ENCODE measurements at regions not wholly inside any gene's neighbourhood (a gene's known extent, or its start where the extent isn't known, plus 50 kb on each side); places are given as distances from the start of the nearest gene placed in this dataset.

DNA sequence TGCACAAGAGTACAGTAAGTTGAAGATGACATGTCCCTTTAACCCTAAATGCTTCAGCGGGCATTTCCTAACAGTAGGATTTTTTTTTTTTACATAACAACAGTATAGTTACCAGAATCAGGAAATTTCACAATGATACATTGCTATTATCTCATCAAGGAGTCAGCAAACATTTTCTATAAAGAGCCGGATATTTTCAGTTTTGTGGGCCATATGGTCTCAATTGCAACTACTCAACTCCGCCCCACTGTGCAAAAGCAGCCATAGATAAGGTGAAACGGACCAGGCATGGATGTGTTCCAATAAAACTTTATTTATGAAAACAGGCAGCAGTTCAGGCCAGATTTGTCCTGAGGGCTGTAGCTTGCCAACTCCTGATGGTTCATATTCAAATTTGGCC lies 130.6 kb downstream of the SMAD6 start:
- no TSS peak for BruUV-seq (replicated peaks)
- peaks cover 6% of the 10 kb centered on the region for H3K4me1 Mint-ChIP-seq (ENCODE audit: low read depth, unreplicated experiment)

DNA sequence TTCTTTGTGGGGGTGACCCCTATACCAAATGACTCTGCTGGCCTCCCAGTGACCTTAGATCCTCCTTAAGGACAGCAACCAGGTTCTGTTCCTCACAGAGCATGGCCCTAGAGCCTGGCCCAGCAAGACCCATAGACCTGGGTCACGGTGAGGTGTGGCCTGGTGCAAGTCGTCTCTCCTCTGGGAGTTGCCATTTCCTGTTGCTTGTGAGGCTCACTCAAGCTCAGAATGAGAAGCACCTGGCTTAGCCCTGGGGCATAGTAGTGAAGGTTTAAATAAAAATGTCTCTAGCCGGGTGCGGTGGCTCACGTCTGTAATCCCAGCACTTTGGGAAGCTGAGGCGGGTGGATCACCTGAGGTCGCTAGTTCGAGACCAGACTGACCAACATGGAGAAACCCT lies 131.3 kb downstream of the SMAD6 start:
- no peaks in the 10 kb centered on the region for H3K27me3 Mint-ChIP-seq (ENCODE audit: insufficient read depth, unreplicated experiment)
- H3K36me3 ChIP-seq (ENCODE audit: control insufficient read depth, insufficient read depth, low read length): no peaks in the 10 kb centered on the region
- no peak overlapping the region for H3K4me3 Mint-ChIP-seq (ENCODE audit: unreplicated experiment)
- CTCF ChIA-PET: no interaction called here
- POLR2A ChIA-PET: no interaction called here
- H3K36me3 Mint-ChIP-seq (ENCODE audit: insufficient read depth, unreplicated experiment): no peaks in the 10 kb centered on the region
- no TSS peak for BruUV-seq (replicated peaks)
- intact Hi-C loops (cut with micrococcal nuclease; ENCODE audit: unreplicated experiment): no loop called here
- H3K4me3 ChIP-seq (ENCODE audit: low read depth, low read length): no peak overlapping the region
- H3K9me3 Mint-ChIP-seq (ENCODE audit: unreplicated experiment): no peaks in the 10 kb centered on the region
- H3K4me1 Mint-ChIP-seq (ENCODE audit: low read depth, unreplicated experiment): peaks cover 6% of the 10 kb centered on the region
- TF ChIP-seq, protein P1, sequence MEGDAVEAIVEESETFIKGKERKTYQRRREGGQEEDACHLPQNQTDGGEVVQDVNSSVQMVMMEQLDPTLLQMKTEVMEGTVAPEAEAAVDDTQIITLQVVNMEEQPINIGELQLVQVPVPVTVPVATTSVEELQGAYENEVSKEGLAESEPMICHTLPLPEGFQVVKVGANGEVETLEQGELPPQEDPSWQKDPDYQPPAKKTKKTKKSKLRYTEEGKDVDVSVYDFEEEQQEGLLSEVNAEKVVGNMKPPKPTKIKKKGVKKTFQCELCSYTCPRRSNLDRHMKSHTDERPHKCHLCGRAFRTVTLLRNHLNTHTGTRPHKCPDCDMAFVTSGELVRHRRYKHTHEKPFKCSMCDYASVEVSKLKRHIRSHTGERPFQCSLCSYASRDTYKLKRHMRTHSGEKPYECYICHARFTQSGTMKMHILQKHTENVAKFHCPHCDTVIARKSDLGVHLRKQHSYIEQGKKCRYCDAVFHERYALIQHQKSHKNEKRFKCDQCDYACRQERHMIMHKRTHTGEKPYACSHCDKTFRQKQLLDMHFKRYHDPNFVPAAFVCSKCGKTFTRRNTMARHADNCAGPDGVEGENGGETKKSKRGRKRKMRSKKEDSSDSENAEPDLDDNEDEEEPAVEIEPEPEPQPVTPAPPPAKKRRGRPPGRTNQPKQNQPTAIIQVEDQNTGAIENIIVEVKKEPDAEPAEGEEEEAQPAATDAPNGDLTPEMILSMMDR (IDR thresholded peaks at IDR 0.05; ENCODE audit: insufficient read depth in 1 of 2, low read depth in 1 of 2, low read length in 1 of 2, severe bottlenecking in 1 of 2, unreplicated experiment in 1 of 2): no peak
- no peaks in the 10 kb centered on the region for H3K9me3 ChIP-seq
- H3K4me1 ChIP-seq: peaks cover 14% of the 10 kb centered on the region
- no peak for DNase-seq
- H3K27me3 ChIP-seq (replicated peaks; ENCODE audit: control insufficient read depth, insufficient read depth, low read length): no peaks in the 10 kb centered on the region
- H3K27ac Mint-ChIP-seq (ENCODE audit: unreplicated experiment): no peak overlapping the region

More for the DNA sequence above, 130.6 kb downstream of the SMAD6 start:
- H3K36me3 Mint-ChIP-seq (ENCODE audit: insufficient read depth, unreplicated experiment): no peaks in the 10 kb centered on the region
- H3K36me3 ChIP-seq (ENCODE audit: control insufficient read depth, insufficient read depth, low read length): no peaks in the 10 kb centered on the region
- TF ChIP-seq, protein P1 (IDR thresholded peaks at IDR 0.05; ENCODE audit: insufficient read depth in 1 of 2, low read depth in 1 of 2, low read length in 1 of 2, severe bottlenecking in 1 of 2, unreplicated experiment in 1 of 2): no peak
- no peaks in the 10 kb centered on the region for H3K9me3 Mint-ChIP-seq (ENCODE audit: unreplicated experiment)
- intact Hi-C loops (cut with micrococcal nuclease; ENCODE audit: unreplicated experiment): no loop called here
- ChIA-PET CTCF (no interaction called here), POLR2A (no interaction called here)
- H3K4me3 Mint-ChIP-seq (ENCODE audit: unreplicated experiment): no peak overlapping the region
- H3K4me1 ChIP-seq: peaks cover 14% of the 10 kb centered on the region
- no peaks in the 10 kb centered on the region for H3K27me3 ChIP-seq (replicated peaks; ENCODE audit: control insufficient read depth, insufficient read depth, low read length)
- H3K27ac Mint-ChIP-seq (ENCODE audit: unreplicated experiment): no peak overlapping the region
- H3K9me3 ChIP-seq: no peaks in the 10 kb centered on the region
- no peak for DNase-seq
- H3K4me3 ChIP-seq (ENCODE audit: low read depth, low read length): no peak overlapping the region
- H3K27me3 Mint-ChIP-seq (ENCODE audit: insufficient read depth, unreplicated experiment): no peaks in the 10 kb centered on the region

DNA sequence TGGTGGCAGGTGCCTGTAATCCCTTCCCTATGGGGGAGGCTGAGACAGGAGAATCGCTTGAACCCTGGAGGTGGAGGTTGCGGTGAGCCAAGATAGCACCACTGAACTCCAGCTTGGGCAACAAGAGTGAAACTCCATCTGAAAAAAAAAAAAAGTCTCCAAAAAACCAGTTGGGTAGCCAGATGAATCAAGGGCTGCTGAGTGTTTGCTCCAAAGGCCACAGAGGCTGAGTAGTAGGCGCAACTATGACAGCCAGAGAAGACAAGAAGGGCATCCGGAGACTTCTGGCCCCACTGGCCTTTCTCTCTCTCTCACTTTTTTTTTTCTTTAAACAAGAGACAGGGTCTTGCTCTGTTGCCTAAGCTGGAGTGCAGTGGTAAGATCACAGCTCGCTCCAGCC lies 131.8 kb downstream of the SMAD6 start:
- Mint-ChIP-seq H3K36me3 (ENCODE audit: insufficient read depth, unreplicated experiment) (no peaks in the 10 kb centered on the region), H3K27me3 (ENCODE audit: insufficient read depth, unreplicated experiment) (no peaks in the 10 kb centered on the region), H3K9me3 (ENCODE audit: unreplicated experiment) (no peaks in the 10 kb centered on the region), H3K4me3 (ENCODE audit: unreplicated experiment) (no peak overlapping the region), H3K27ac (ENCODE audit: unreplicated experiment) (no peak overlapping the region), H3K4me1 (ENCODE audit: low read depth, unreplicated experiment) (peaks cover 6% of the 10 kb centered on the region)
- ChIA-PET CTCF (no interaction called here), POLR2A (no interaction called here)
- Histone ChIP-seq H3K27me3 (replicated peaks; ENCODE audit: control insufficient read depth, insufficient read depth, low read length) (no peaks in the 10 kb centered on the region), H3K36me3 (ENCODE audit: control insufficient read depth, insufficient read depth, low read length) (no peaks in the 10 kb centered on the region), H3K9me3 (no peaks in the 10 kb centered on the region), H3K4me1 (peaks cover 14% of the 10 kb centered on the region), H3K4me3 (ENCODE audit: low read depth, low read length) (no peak overlapping the region)
- DNase-seq: no peak
- TF ChIP-seq, protein P1 (IDR thresholded peaks at IDR 0.05; ENCODE audit: insufficient read depth in 1 of 2, low read depth in 1 of 2, low read length in 1 of 2, severe bottlenecking in 1 of 2, unreplicated experiment in 1 of 2): no peak
- intact Hi-C loops (cut with micrococcal nuclease; ENCODE audit: unreplicated experiment): no loop called here
- BruUV-seq (replicated peaks): no TSS peak

Measured in Caco-2 (cell line).